CD4-positive, alpha-beta T cell treated with Interleukin-15 for 4 hours (primary cell): ENCODE measurements at regions not wholly inside any gene's neighbourhood (a gene's known extent, or its start where the extent isn't known, plus 50 kb on each side); places are given as distances from the start of the nearest gene placed in this dataset.

Experiments used
- DNase-seq: peaks from one replicate; pipeline ENCODE4 v3.0.0-alpha.2; 2020; ENCODE audit warnings: low spot score

GRCh38 chr9:113741886-113742854, 133.9 kb upstream of the ZNF618 start:
- DNase-seq: no peak

- DNase-seq: no peak
Observed at GRCh38 chr9:113742878-113743277, 133.2 kb upstream of the ZNF618 start.

- DNase-seq: no peak
Observed at GRCh38 chr9:113746486-113746885, 129.6 kb upstream of the ZNF618 start.

GRCh38 chr9:113748135-113748534, 128.0 kb upstream of the ZNF618 start:
- DNase-seq: no peak

GRCh38 chr9:113753398-113754119, 122.5 kb upstream of the ZNF618 start:
- no peak for DNase-seq

GRCh38 chr9:113754739-113755138, 121.4 kb upstream of the ZNF618 start:
- DNase-seq: no peak

- DNase-seq: no peak
Observed at GRCh38 chr9:113755433-113755832, 120.7 kb upstream of the ZNF618 start.

- no peak for DNase-seq
Observed at GRCh38 chr9:113756476-113757192, 119.5 kb upstream of the ZNF618 start.

GRCh38 chr9:113763429-113763828, 112.7 kb upstream of the ZNF618 start:
- no peak for DNase-seq

GRCh38 chr9:113764572-113764971, 111.5 kb upstream of the ZNF618 start:
- no peak for DNase-seq

- DNase-seq: no peak
Observed at GRCh38 chr9:113769412-113769811, 106.7 kb upstream of the ZNF618 start.

GRCh38 chr9:113770396-113770795, 105.7 kb upstream of the ZNF618 start:
- DNase-seq: no peak

GRCh38 chr9:113771199-113771598, 104.9 kb upstream of the ZNF618 start:
- no peak for DNase-seq

- DNase-seq: no peak
Observed at GRCh38 chr9:113772121-113772810, 103.8 kb upstream of the ZNF618 start.

- DNase-seq: no peak
Observed at GRCh38 chr9:113774963-113775362, 101.1 kb upstream of the ZNF618 start.

- no peak for DNase-seq
Observed at GRCh38 chr9:113775749-113776148, 100.4 kb upstream of the ZNF618 start.

GRCh38 chr9:113776194-113776593, 99.9 kb upstream of the ZNF618 start:
- DNase-seq: no peak

GRCh38 chr9:113781381-113781780, 94.7 kb upstream of the ZNF618 start:
- no peak for DNase-seq

- DNase-seq: no peak
Observed at GRCh38 chr9:113781896-113782295, 94.2 kb upstream of the ZNF618 start.

- no peak for DNase-seq
Observed at GRCh38 chr9:113783475-113783874, 92.6 kb upstream of the ZNF618 start.

GRCh38 chr9:113785334-113785733, 90.8 kb upstream of the ZNF618 start:
- no peak for DNase-seq

- no peak for DNase-seq
Observed at GRCh38 chr9:113786071-113786470, 90.0 kb upstream of the ZNF618 start.
